ENCODE measurements at regions not wholly inside any gene's neighbourhood (a gene's known extent, or its start where the extent isn't known, plus 50 kb on each side); places are given as distances from the start of the nearest gene placed in this dataset.

GRCh38 chr11:82676483-82677094 is 57.1 kb downstream of the FAM181B start:
- TF ChIP-seq CTCF (IDR thresholded peaks at IDR 0.05; ENCODE audit: insufficient read depth, missing control alignments), result peak; percentile 8
- DNase-seq (ENCODE audit: insufficient read length, low spot score) (no peak), FAIRE-seq (no peak)

- FAIRE-seq (no peak), DNase-seq (ENCODE audit: insufficient read length, low spot score) (no peak)
- TF ChIP-seq CTCF (IDR thresholded peaks at IDR 0.05; ENCODE audit: insufficient read depth, missing control alignments), result no peak
These were observed 57.8 kb downstream of the FAM181B start for GRCh38 chr11:82675838-82676237.

GRCh38 chr11:82673631-82674030 is 60.0 kb downstream of the FAM181B start:
- no peak for FAIRE-seq
- TF ChIP-seq CTCF (IDR thresholded peaks at IDR 0.05; ENCODE audit: insufficient read depth, missing control alignments), result no peak
- DNase-seq (ENCODE audit: insufficient read length, low spot score), result no peak

- TF ChIP-seq CTCF (IDR thresholded peaks at IDR 0.05; ENCODE audit: insufficient read depth, missing control alignments), result no peak
- FAIRE-seq (no peak), DNase-seq (ENCODE audit: insufficient read length, low spot score) (no peak)
These were observed 62.2 kb downstream of the FAM181B start for GRCh38 chr11:82671451-82671850.

GRCh38 chr11:82663535-82663934 is 70.1 kb downstream of the FAM181B start:
- FAIRE-seq (no peak), DNase-seq (ENCODE audit: insufficient read length, low spot score) (no peak)
- TF ChIP-seq CTCF (IDR thresholded peaks at IDR 0.05; ENCODE audit: insufficient read depth, missing control alignments), result no peak

GRCh38 chr11:82653752-82654151 is 79.9 kb downstream of the FAM181B start:
- TF ChIP-seq CTCF (IDR thresholded peaks at IDR 0.05; ENCODE audit: insufficient read depth, missing control alignments), result no peak
- no peak for DNase-seq (ENCODE audit: insufficient read length, low spot score)
- no peak for FAIRE-seq

GRCh38 chr11:82639251-82639650 is 94.4 kb downstream of the FAM181B start:
- no peak for DNase-seq (ENCODE audit: insufficient read length, low spot score)
- no peak for FAIRE-seq
- no peak for TF ChIP-seq CTCF (IDR thresholded peaks at IDR 0.05; ENCODE audit: insufficient read depth, missing control alignments)
